Lower leg skin (tissue), 4 donors: ENCODE measurements at regions not wholly inside any gene's neighbourhood (a gene's known extent, or its start where the extent isn't known, plus 50 kb on each side); places are given as distances from the start of the nearest gene placed in this dataset.
"Not testable (repeated sequence)": the region's sequence is repeated elsewhere in the genome, so short reads cannot be mapped to it uniquely, and the experiment has no call there.

Source experiments
- DNase-seq, 2 donors: peaks; one replicate each; pipeline ENCODE4 v3.0.0-alpha.2; 2019; ENCODE audit warnings: low spot score in 2 of 2
- H3K4me3 ChIP-seq: fragments of 200-600 bp; sonication (generic); 2 replicates; pipeline ENCODE4 v1.5.1; 2017; ENCODE audit warnings: mild to moderate bottlenecking, low read depth; ENCODE audit not compliant: poor library complexity, severe bottlenecking
- POLR2A ChIP-seq, 2 donors: fragments of 450-650 bp; IDR thresholded peaks; one replicate each; pipeline ENCODE4 v1.6.1; 2016 to 2017; ENCODE audit warnings: antibody characterized with exemption in 2 of 2, mild to moderate bottlenecking in 1 of 2, moderate library complexity in 1 of 2
- WGBS, 2 donors: methylation state at CpG; one replicate each; pipeline ENCODE4 v1.1.5; 2018; 5-methylcytosine and 5-hydroxymethylcytosine counted together
- intact Hi-C: fragments of 100-400 bp; cut with DNase I; formaldehyde crosslinking; loops from one replicate; pipeline ENCODE4 v1.15.0; 2023; ENCODE audit warnings: low total_unique reads
- TF ChIP-seq, protein P1 (sequence below), 3 donors: fragments of 450-650 bp; IDR thresholded peaks; one replicate each; pipeline ENCODE4 v1.5.1; 2016; ENCODE audit warnings: antibody characterized with exemption in 3 of 3, mild to moderate bottlenecking in 3 of 3, moderate library complexity in 2 of 3

DNA sequence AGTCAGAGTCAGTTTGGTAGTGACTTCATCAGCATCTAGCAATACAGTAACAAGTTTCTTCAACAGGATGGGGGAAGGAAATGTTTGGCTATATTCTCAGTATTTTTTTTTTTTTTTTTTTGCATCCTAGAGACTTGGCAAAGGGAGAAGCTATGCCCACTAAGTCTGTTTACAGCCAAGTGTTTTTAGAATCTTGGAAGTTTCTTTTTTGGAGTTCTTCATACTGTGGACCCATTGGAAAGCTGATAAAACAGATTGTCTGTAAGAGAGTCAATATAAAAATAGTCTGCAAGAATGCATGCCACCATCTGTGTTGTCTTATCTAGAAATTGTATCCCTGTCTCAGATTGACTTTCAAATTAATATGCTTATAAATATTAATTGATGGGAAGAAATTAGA, 171.2 kb downstream of the ADCYAP1 start:
- no peak for DNase-seq
- no peak for TF ChIP-seq POLR2A (IDR thresholded peaks at IDR 0.05)
- TF ChIP-seq, protein P1, sequence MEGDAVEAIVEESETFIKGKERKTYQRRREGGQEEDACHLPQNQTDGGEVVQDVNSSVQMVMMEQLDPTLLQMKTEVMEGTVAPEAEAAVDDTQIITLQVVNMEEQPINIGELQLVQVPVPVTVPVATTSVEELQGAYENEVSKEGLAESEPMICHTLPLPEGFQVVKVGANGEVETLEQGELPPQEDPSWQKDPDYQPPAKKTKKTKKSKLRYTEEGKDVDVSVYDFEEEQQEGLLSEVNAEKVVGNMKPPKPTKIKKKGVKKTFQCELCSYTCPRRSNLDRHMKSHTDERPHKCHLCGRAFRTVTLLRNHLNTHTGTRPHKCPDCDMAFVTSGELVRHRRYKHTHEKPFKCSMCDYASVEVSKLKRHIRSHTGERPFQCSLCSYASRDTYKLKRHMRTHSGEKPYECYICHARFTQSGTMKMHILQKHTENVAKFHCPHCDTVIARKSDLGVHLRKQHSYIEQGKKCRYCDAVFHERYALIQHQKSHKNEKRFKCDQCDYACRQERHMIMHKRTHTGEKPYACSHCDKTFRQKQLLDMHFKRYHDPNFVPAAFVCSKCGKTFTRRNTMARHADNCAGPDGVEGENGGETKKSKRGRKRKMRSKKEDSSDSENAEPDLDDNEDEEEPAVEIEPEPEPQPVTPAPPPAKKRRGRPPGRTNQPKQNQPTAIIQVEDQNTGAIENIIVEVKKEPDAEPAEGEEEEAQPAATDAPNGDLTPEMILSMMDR (IDR thresholded peaks at IDR 0.05) = no peak
- intact Hi-C loops = no loop called here
- H3K4me3 ChIP-seq = no peak overlapping the region

DNA sequence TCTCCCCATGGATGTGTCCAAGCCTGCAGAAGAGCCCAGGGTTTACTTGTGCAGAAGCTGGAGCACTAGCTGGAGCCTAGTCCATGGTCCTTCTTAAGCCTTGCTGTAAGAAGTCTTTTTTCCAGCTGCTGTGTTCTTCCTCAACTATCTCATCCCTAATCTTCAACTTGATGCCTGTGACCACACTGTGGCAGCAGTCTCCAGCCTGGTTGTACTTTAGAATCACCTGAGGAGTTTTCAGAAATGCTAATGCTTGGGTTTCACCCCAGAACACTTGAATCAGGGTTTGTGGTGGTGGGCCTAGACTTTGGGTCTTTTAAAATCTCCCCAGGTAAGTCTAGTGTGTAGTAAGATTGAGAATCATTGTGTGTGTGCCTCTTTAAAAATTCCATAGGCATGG, 173.6 kb downstream of the ADCYAP1 start:
- intact Hi-C loops = no loop called here
- H3K4me3 ChIP-seq = no peak overlapping the region
- no peak for DNase-seq
- TF ChIP-seq, protein P1 (IDR thresholded peaks at IDR 0.05) = no peak
- no peak for TF ChIP-seq POLR2A (IDR thresholded peaks at IDR 0.05)

DNA sequence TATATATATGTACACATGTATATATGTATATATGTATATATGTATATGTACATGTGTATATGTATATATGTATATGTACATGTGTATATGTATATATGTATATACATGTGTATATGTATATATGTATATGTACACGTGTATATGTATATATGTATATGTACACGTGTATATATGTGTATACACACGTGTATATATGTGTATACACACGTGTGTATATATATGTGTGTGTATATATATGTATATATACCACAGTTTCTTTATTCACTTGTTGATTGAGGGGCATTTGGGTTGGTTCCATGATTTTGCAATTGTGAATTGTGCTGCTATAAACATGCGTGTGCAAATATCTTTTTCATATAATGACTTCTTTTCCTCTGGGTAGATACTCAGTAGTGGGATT, 179.0 kb downstream of the ADCYAP1 start:
- WGBS, 2 donors = 46 to 68% methylated on average over 5 of the region's 5 CpGs
- DNase-seq, intact Hi-C loops, H3K4me3 ChIP-seq: not testable (repeated sequence)

DNA sequence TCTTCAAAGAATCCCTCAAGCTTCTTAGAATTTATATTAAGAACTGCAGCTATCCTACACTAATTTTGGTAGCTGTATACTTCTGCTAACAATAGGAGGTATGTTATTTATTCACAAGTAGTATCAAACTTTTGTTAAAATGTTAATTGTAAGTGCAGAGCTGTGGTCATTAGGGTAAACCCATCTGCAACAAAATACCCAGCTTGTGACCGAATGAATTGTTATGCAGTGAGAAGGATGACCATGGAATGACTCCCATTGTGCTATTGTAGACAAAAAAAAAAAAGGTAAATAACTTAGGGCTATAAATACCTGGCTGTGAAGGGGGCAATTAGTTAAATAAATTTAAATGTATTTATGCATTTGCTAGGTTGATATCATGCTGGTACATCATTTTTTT, 186.1 kb downstream of the ADCYAP1 start:
- 73 to 81% methylated on average over 1 of the region's 1 CpG for WGBS, 2 donors
- no peak for DNase-seq
- intact Hi-C loops = no loop called here
- TF ChIP-seq, protein P1 (IDR thresholded peaks at IDR 0.05) = no peak
- TF ChIP-seq POLR2A (IDR thresholded peaks at IDR 0.05) = no peak
- no peak overlapping the region for H3K4me3 ChIP-seq

DNA sequence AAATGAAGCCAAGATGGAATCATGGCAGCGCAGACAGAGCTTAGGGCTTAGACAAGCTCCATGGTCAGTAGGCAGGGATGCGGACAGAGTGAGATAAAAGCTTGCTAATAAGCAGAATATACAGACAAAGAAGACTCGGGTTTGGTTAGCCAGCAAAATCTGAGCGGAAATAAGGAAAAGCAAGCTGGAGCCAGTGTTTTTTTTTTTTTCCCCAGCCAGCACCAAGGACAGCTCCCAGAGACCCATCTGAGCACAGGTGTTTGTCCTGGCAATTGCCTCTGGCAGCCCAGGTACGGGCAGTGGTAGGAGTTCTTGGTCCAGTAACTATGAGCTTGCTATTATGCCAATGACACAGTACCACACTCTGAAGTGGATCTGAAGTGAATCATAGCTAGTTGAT, 187.6 kb downstream of the ADCYAP1 start:
- intact Hi-C loops = no loop called here
- DNase-seq = no peak
- TF ChIP-seq POLR2A (IDR thresholded peaks at IDR 0.05) = no peak
- TF ChIP-seq, protein P1 (IDR thresholded peaks at IDR 0.05) = no peak
- no peak overlapping the region for H3K4me3 ChIP-seq
- WGBS, 2 donors = 66 to 73% methylated on average over 5 of the region's 5 CpGs

DNA sequence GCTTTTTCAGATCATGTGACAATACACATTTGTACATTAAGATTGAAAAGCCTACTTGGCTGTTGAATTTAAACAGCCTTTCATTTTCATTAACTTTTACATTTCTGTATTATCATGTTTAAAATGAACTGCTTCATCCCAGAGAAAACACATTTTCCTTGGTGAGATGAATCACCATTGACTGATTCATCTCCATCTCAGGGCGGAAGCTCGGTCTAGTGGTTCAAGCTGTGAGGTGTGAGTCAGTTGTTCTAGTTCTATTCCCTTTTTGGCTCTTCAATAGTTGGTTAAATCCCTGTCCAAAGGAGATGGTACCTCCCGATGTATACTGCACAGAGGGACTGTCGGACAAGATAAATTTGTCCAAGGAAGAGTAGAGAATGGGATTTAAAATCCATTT, 189.7 kb downstream of the ADCYAP1 start:
- H3K4me3 ChIP-seq = no peak overlapping the region
- intact Hi-C loops = no loop called here
- TF ChIP-seq, protein P1 (IDR thresholded peaks at IDR 0.05) = no peak
- no peak for TF ChIP-seq POLR2A (IDR thresholded peaks at IDR 0.05)
- DNase-seq = no peak
- 86 to 87% methylated on average over 4 of the region's 4 CpGs for WGBS, 2 donors

DNA sequence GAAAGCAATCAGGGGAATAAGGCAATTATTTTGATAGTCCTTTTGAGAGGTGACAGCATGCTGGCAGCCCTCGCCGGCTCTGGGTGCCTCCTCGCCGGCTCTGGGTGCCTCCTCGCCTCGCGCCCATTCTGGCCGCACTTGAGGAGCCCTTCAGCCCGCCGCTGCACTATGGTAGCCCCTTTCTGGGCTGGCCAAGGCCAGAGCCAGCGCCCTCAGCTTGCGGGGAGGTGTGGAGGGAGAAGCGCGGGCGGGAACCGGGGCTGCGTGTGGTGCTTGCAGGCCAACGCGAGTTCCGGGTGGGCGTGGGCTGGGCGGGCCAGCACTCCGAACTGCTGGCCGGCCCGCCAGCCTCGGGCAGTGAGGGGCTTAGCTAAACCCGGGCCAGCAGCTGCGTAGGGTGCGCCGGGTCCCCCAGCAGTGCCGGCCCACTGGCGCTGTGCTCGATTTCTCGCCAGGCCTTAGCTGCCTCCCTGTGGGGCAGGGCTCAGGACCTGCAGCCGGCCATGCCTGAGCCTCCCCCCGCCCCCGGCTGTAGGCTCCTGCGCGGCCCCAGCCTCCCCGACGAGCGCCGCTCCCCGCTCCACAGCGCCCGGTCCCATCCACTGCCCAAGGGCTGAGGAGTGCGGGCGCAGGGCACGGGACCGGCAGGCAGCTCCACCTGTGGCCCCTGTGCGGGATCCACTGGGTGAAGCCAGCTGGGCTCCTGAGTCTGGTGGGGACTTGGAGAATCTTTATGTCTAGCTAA, 193.5 kb downstream of the ADCYAP1 start:
- 95 to 96% methylated on average over 37 to 48 of the region's 51 CpGs for WGBS, 2 donors
- H3K4me3 ChIP-seq, intact Hi-C loops, DNase-seq: not testable (repeated sequence)
